ENCODE measurements at regions not wholly inside any gene's neighbourhood (a gene's known extent, or its start where the extent isn't known, plus 50 kb on each side); places are given as distances from the start of the nearest gene placed in this dataset.

GRCh38 chr21:41610042-41610839 lies 102.3 kb upstream of the TMPRSS2 start:
- no peak for DNase-seq

- DNase-seq: no peak
Observed at GRCh38 chr21:41606706-41607105, 98.7 kb upstream of the TMPRSS2 start.

GRCh38 chr21:41605934-41606285 lies 98.0 kb upstream of the TMPRSS2 start:
- DNase-seq: no peak

GRCh38 chr21:41605178-41605933 lies 97.4 kb upstream of the TMPRSS2 start:
- no peak for DNase-seq

GRCh38 chr21:41604583-41605041 lies 96.7 kb upstream of the TMPRSS2 start:
- DNase-seq: no peak

- DNase-seq: no peak
Observed at GRCh38 chr21:41603476-41603875, 95.5 kb upstream of the TMPRSS2 start.

GRCh38 chr21:41602531-41602930 lies 94.6 kb upstream of the TMPRSS2 start:
- DNase-seq: no peak

GRCh38 chr21:41601573-41602368 lies 93.8 kb upstream of the TMPRSS2 start:
- no peak for DNase-seq

- DNase-seq: no peak
Observed at GRCh38 chr21:41600961-41601572, 93.1 kb upstream of the TMPRSS2 start.

GRCh38 chr21:41600556-41600955 lies 92.6 kb upstream of the TMPRSS2 start:
- no peak for DNase-seq

- DNase-seq: no peak
Observed at GRCh38 chr21:41600116-41600515, 92.2 kb upstream of the TMPRSS2 start.

GRCh38 chr21:41598561-41599431 lies 90.8 kb upstream of the TMPRSS2 start:
- DNase-seq: no peak

- DNase-seq: no peak
Observed at GRCh38 chr21:41597811-41598231, 89.9 kb upstream of the TMPRSS2 start.

GRCh38 chr21:41597227-41597626 lies 89.3 kb upstream of the TMPRSS2 start:
- DNase-seq: no peak

GRCh38 chr21:41596241-41596925 lies 88.4 kb upstream of the TMPRSS2 start:
- DNase-seq: no peak

GRCh38 chr21:41594268-41594667 lies 86.3 kb upstream of the TMPRSS2 start:
- no peak for DNase-seq

- no peak for DNase-seq
Observed at GRCh38 chr21:41593760-41594138, 85.8 kb upstream of the TMPRSS2 start.

GRCh38 chr21:41593051-41593759 lies 85.2 kb upstream of the TMPRSS2 start:
- DNase-seq: no peak

- no peak for DNase-seq
Observed at GRCh38 chr21:41589620-41590175, 81.7 kb upstream of the TMPRSS2 start.

- DNase-seq: no peak
Observed at GRCh38 chr21:41589131-41589530, 81.2 kb upstream of the TMPRSS2 start.
